ENCODE measurements at regions not wholly inside any gene's neighbourhood (a gene's known extent, or its start where the extent isn't known, plus 50 kb on each side); places are given as distances from the start of the nearest gene placed in this dataset.

GRCh38 chr4:127383666-127384065, 249.1 kb upstream of the INTU start:
- no peak for TF ChIP-seq CTCF (conservative IDR thresholded peaks at IDR 0.05 in 1 of 2, IDR thresholded peaks at IDR 0.05 in 1 of 2; ENCODE audit: low read depth in 1 of 2, low read length in 2 of 2)
- TF ChIP-seq EZH2 (IDR thresholded peaks at IDR 0.05; ENCODE audit: low read length, missing control alignments): no peak

Data from fibroblast of lung (primary cell).